B cell (primary cell): ENCODE measurements at regions not wholly inside any gene's neighbourhood (a gene's known extent, or its start where the extent isn't known, plus 50 kb on each side); places are given as distances from the start of the nearest gene placed in this dataset.

Experiments used
- ATAC-seq: fragments of 200-7000 bp; cut with Tn5 transposase; one replicate; pipeline ENCODE4 v1.10.0; 2021; ENCODE audit warnings: low read depth, mild to moderate bottlenecking, moderate number of reproducible peaks, moderate library complexity
- CTCF ChIA-PET: fragments of 350-600 bp; sonication (Branson Sonifier 250); formaldehyde crosslinking; loops from one replicate; lab custom pipeline; 2021; ENCODE audit warnings: antibody characterized with exemption, inconsistent platforms; lab: Charles Lee
- POLR2A ChIA-PET: fragments of 350-600 bp; sonication (Branson Sonifier 250); formaldehyde crosslinking; loops from one replicate; lab custom pipeline; 2021; ENCODE audit warnings: antibody characterized with exemption; lab: Charles Lee
- DNase-seq: peaks from one replicate; pipeline ENCODE4 v3.0.0; 2013
- H2AFZ ChIP-seq: 2 replicates; pipeline ENCODE4 v1.6.1; 2012; ENCODE audit warnings: mild to moderate bottlenecking, low read depth, low read length; ENCODE audit not compliant: insufficient read depth, poor library complexity, severe bottlenecking
- H3K27ac ChIP-seq, 2 donors: 1 replicate in 1 of 2; 2 replicates in 1 of 2; pipeline ENCODE4 v1.5.1; 2012 to 2013; ENCODE audit warnings: low read length in 2 of 2, mild to moderate bottlenecking in 2 of 2, moderate library complexity in 1 of 2
- H3K27me3 ChIP-seq, 4 experiments: fragments of 200-600 bp in 1 of 4; sonication (generic) in 1 of 4; replicated peaks in 1 of 4; 1 replicate in 2 of 4; 2 replicates in 2 of 4; pipeline versions ENCODE4 v1.6.1 to v1.7.0; 2013 to 2016; ENCODE audit warnings: low read length in 3 of 4, mild to moderate bottlenecking in 2 of 4, mixed read lengths in 1 of 4, moderate library complexity in 1 of 4; ENCODE audit not compliant: insufficient read depth in 4 of 4, control insufficient read depth in 3 of 4; ENCODE audit errors: control extremely low read depth in 1 of 4
- H3K36me3 ChIP-seq, 2 experiments: replicated peaks in 1 of 2; 1 replicate in 1 of 2; 2 replicates in 1 of 2; pipeline versions ENCODE4 v1.6.1 to v1.7.1; 2013; ENCODE audit warnings: low read length in 1 of 2; ENCODE audit not compliant: insufficient read depth in 2 of 2, control insufficient read depth in 1 of 2; ENCODE audit errors: control extremely low read depth in 1 of 2, extremely low read depth in 1 of 2
- H3K4me1 ChIP-seq, 2 donors: fragments of 200-600 bp in 1 of 2; sonication (generic) in 1 of 2; 1 replicate in 1 of 2; 2 replicates in 1 of 2; pipeline versions ENCODE4 v1.5.1 to v1.6.1; 2013 to 2017; ENCODE audit warnings: low read length in 2 of 2; ENCODE audit not compliant: control insufficient read depth in 2 of 2, insufficient read depth in 2 of 2
- H3K4me2 ChIP-seq: replicated peaks from 2 replicates; pipeline ENCODE3; 2012; ENCODE audit warnings: mild to moderate bottlenecking, low read depth, low read length; ENCODE audit not compliant: poor library complexity, severe bottlenecking
- H3K4me3 ChIP-seq, 5 experiments: fragments of 200-600 bp in 1 of 5; sonication (generic) in 1 of 5; 1 replicate in 3 of 5; 2 replicates in 2 of 5; pipeline versions ENCODE4 v1.5.1 to v1.7.0; 2011 to 2016; ENCODE audit warnings: low read length in 4 of 5, mild to moderate bottlenecking in 4 of 5, low read depth in 2 of 5, control low read depth in 1 of 5, moderate library complexity in 1 of 5; ENCODE audit not compliant: insufficient read depth in 1 of 5; ENCODE audit errors: control extremely low read depth in 1 of 5, extremely low read depth in 1 of 5
- H3K79me2 ChIP-seq: fragments of 200-600 bp; sonication (generic); one replicate; pipeline ENCODE4 v1.6.0; 2016; ENCODE audit warnings: low read length; ENCODE audit not compliant: control insufficient read depth, insufficient read depth
- H3K9ac ChIP-seq: fragments of 200-600 bp; sonication (generic); 2 replicates; pipeline ENCODE4 v1.6.1; 2017; ENCODE audit warnings: mild to moderate bottlenecking, low read length, moderate library complexity
- H3K9me3 ChIP-seq, 3 donors: one replicate each; pipeline versions ENCODE4 v1.6.1 to v1.7.1; 2013; ENCODE audit warnings: low read length in 2 of 3; ENCODE audit not compliant: control insufficient read depth in 2 of 3, insufficient read depth in 1 of 3; ENCODE audit errors: control extremely low read depth in 1 of 3
- H4K20me1 ChIP-seq: 2 replicates; pipeline ENCODE4 v1.6.0; 2012; ENCODE audit warnings: mild to moderate bottlenecking, low read length; ENCODE audit not compliant: insufficient read depth, control insufficient read depth, poor library complexity, severe bottlenecking
- H3K27ac Mint-ChIP-seq: one replicate; pipeline ENCODE4 v1.8.0; 2021; ENCODE audit warnings: mixed read lengths
- H3K27me3 Mint-ChIP-seq: one replicate; pipeline ENCODE4 v1.8.0; 2021; ENCODE audit warnings: mixed read lengths
- H3K4me1 Mint-ChIP-seq: one replicate; pipeline ENCODE4 v1.8.0; 2021; ENCODE audit warnings: mixed read lengths
- H3K4me3 Mint-ChIP-seq: one replicate; pipeline ENCODE4 v1.8.0; 2021; ENCODE audit warnings: mixed read lengths
- H3K9me3 Mint-ChIP-seq: one replicate; pipeline ENCODE4 v1.8.0; 2022; ENCODE audit warnings: mixed read lengths; ENCODE audit not compliant: insufficient read depth
- EZH2 ChIP-seq: IDR thresholded peaks from 2 replicates; pipeline ENCODE4 v1.6.1; 2012; ENCODE audit warnings: borderline replicate concordance, low read depth, mild to moderate bottlenecking, moderate library complexity, low read length; ENCODE audit not compliant: insufficient read depth, poor library complexity, severe bottlenecking
- WGBS: methylation state at CpG from one replicate; pipeline ENCODE4 v1.1.5; 2013; ENCODE audit warnings: missing lambda C conversion rate; ENCODE audit not compliant: insufficient coverage; 5-methylcytosine and 5-hydroxymethylcytosine counted together
- intact Hi-C: fragments of 100-400 bp; cut with micrococcal nuclease; formaldehyde crosslinking; loops from one replicate; pipeline ENCODE4 v1.10.0; 2022
- TF ChIP-seq, protein P1 (sequence below): fragments of 200-600 bp; IDR thresholded peaks from one replicate; pipeline ENCODE4 v1.8.0; 2022; ENCODE audit warnings: antibody characterized with exemption, mild to moderate bottlenecking

DNA sequence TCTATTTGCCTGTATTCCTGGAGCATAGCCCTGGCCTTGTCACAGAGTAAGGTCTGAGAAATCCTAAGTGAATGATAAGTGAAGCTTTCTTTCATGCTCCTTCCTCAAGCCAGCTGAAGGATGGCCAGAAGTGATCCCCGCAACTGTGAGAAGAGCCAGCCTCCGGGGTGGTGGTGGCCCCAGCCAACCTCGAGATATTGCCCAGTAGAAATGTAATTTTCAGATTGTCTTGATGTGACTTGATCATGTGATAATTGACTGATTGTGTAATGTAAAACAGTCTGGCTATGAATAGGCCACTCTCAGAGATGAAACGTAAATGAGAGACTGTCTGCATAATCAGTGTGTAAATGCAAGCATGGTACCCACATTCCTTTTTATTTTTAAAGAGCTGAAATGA is 242.4 kb upstream of the CAMK1G start:
- no peak overlapping the region for H2AFZ ChIP-seq
- no peaks in the 10 kb centered on the region for H3K9me3 ChIP-seq
- ATAC-seq, result no peak
- H3K4me2 ChIP-seq, result no peak overlapping the region
- Mint-ChIP-seq H3K4me3 (no peak overlapping the region), H3K27me3 (peaks cover 6% of the 10 kb centered on the region), H3K4me1 (no peaks in the 10 kb centered on the region), H3K27ac (no peak overlapping the region), H3K9me3 (no peaks in the 10 kb centered on the region)
- no peaks in the 10 kb centered on the region for H4K20me1 ChIP-seq
- H3K9ac ChIP-seq, result no peak overlapping the region
- POLR2A ChIA-PET, result no interaction called here
- H3K4me1 ChIP-seq, result no peaks in the 10 kb centered on the region
- intact Hi-C loops, result no loop called here
- H3K4me3 ChIP-seq, result no peak overlapping the region
- TF ChIP-seq, protein P1, sequence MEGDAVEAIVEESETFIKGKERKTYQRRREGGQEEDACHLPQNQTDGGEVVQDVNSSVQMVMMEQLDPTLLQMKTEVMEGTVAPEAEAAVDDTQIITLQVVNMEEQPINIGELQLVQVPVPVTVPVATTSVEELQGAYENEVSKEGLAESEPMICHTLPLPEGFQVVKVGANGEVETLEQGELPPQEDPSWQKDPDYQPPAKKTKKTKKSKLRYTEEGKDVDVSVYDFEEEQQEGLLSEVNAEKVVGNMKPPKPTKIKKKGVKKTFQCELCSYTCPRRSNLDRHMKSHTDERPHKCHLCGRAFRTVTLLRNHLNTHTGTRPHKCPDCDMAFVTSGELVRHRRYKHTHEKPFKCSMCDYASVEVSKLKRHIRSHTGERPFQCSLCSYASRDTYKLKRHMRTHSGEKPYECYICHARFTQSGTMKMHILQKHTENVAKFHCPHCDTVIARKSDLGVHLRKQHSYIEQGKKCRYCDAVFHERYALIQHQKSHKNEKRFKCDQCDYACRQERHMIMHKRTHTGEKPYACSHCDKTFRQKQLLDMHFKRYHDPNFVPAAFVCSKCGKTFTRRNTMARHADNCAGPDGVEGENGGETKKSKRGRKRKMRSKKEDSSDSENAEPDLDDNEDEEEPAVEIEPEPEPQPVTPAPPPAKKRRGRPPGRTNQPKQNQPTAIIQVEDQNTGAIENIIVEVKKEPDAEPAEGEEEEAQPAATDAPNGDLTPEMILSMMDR, result no peak
- no peak for TF ChIP-seq EZH2
- H3K36me3 ChIP-seq, result no peaks in the 10 kb centered on the region
- H3K27ac ChIP-seq, result no peak overlapping the region
- H3K79me2 ChIP-seq, result no peaks in the 10 kb centered on the region
- H3K27me3 ChIP-seq, result peaks cover 0 to 3% (median 0%) of the 10 kb centered on the region in 4 experiments
- WGBS, result 90% methylated on average over 3 of the region's 4 CpGs
- CTCF ChIA-PET, result no interaction called here
- DNase-seq, result no peak

DNA sequence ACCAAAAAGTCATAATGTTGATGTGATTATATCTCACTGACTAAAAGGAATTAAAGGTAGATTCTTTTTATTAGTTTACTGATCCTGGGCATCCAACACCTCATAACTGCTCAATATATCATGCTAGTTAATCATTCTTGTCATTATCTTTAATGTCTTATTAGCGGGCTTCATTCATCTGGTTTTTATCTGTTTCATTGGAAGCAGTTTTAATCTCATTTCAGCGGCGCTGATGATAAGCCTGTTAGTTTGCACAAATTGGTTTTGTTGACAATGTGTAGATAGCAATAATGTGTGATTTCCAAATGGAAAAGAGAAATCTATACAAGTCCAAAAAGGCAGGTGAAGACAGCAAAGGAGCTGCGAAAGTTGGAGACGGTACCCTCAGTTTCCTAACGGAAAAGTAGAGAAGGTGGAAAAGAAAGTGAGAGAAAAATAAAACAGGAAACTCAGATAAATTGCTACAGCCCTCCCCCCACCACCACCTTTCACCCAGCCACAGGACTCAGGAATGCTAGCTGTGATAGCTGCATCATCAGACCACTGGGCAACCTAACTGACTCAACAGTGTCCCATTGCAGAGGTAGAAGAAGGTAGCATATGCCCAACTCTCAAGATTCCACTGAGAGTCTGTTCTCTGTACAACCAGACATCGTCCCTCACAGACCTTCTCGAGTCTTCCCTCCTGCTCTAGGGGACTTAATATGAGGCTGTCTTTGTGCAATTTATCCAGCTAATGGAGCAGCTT is 241.7 kb upstream of the CAMK1G start:
- no peak for TF ChIP-seq EZH2
- TF ChIP-seq, protein P1, result no peak
- no peak overlapping the region for H3K9ac ChIP-seq

More for the DNA sequence above, 241.7 kb upstream of the CAMK1G start:
- no peak overlapping the region for H3K4me3 Mint-ChIP-seq
- no peaks in the 10 kb centered on the region for H3K9me3 Mint-ChIP-seq
- CTCF ChIA-PET, result no interaction called here
- Histone ChIP-seq H3K4me2 (no peak overlapping the region), H4K20me1 (no peaks in the 10 kb centered on the region), H3K4me1 (no peaks in the 10 kb centered on the region), H3K79me2 (no peaks in the 10 kb centered on the region), H3K27ac (no peak overlapping the region), H3K4me3 (no peak overlapping the region), H3K9me3 (no peaks in the 10 kb centered on the region), H3K36me3 (no peaks in the 10 kb centered on the region), H2AFZ (no peak overlapping the region), H3K27me3 (peaks cover 0 to 3% (median 0%) of the 10 kb centered on the region in 4 experiments)
- H3K27ac Mint-ChIP-seq, result no peak overlapping the region
- intact Hi-C loops, result no loop called here
- H3K27me3 Mint-ChIP-seq, result peaks cover 8% of the 10 kb centered on the region
- no peaks in the 10 kb centered on the region for H3K4me1 Mint-ChIP-seq
- WGBS, result 100% methylated on average over 1 of the region's 8 CpGs
- DNase-seq, result no peak
- POLR2A ChIA-PET, result no interaction called here
- ATAC-seq, result no peak
